ENCODE measurements at regions not wholly inside any gene's neighbourhood (a gene's known extent, or its start where the extent isn't known, plus 50 kb on each side); places are given as distances from the start of the nearest gene placed in this dataset.

DNA sequence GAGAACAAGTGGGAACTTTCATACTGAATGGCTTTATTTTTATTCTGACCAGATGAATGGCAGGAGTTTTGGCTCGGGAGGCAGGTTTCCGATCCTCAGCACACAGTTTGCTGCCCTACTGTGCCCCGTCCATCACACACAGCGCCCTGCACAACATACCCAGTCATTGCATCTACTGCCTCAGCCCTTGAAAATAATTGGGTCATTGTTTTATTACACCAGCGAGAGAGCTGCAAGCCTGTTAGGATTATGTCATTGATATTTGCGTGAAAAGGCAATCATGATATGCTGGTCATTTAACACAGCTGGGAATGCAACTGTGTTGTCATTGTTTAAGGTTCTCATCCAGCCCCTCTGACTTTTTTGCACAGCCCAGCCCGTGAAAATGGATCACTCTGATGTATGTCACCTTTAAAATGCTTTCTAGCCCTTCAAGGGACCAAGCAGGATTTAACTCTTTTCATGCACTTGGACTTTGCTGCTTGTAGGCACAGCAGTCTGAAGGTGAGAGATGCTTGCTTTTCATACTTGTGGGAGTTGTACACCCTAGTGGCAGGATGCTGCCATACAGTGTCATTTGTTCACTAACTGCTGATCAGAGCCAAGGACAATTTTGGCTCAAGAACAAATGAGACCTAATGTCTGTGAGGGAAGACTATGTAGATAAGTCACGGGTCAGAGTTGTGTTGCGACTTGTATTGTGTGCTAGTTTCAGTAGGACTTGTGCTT is 62.3 kb downstream of the RTL9 start:
- Histone ChIP-seq H3K9me2 (no peaks in the 10 kb centered on the region), H3K27me3 (ENCODE audit: insufficient read depth) (no peaks in the 10 kb centered on the region; the same call in 1 of the 2 replicates), H3K36me3 (replicated peaks in 1 of 2; ENCODE audit: control insufficient read depth in 1 of 2, insufficient read depth in 2 of 2, low read length in 1 of 2) (no peaks in the 10 kb centered on the region), H3K79me2 (ENCODE audit: insufficient read depth) (no peaks in the 10 kb centered on the region), H3K9me3 (no peaks in the 10 kb centered on the region), H3K4me3 (ENCODE audit: low read depth in 2 of 2, low read length in 1 of 2) (no peak overlapping the region), H4K20me1 (ENCODE audit: insufficient read depth) (no peaks in the 10 kb centered on the region), H3K9ac (no peak overlapping the region), H3K4me1 (ENCODE audit: control insufficient read depth in 1 of 2, insufficient read depth in 2 of 2, low read depth in 1 of 2, low read length in 1 of 2) (peaks cover 0 to 17% of the 10 kb centered on the region in 2 experiments; a peak in 2 of 4 replicates), H3K27ac (ENCODE audit: low read depth in 2 of 2, low read length in 1 of 2) (no peak overlapping the region), H3K4me2 (no peak overlapping the region), H3F3A (replicated peaks; ENCODE audit: insufficient read depth) (peaks cover under 1% of the 10 kb centered on the region), H2AFZ (ENCODE audit: low read depth) (no peak overlapping the region)
- CTCF ChIA-PET = interaction anchor here (1.1 to 14.6 kb wide), 8 partner anchors 9 to 530 kb away, joined by 3 to 315 read pairs (median 5); no protein-coding TSS in a partner anchor
- TF ChIP-seq RCOR1 (IDR thresholded peaks at IDR 0.05; ENCODE audit: low read length) = no peak
- peak; percentile 25; the same call in 1 of the 2 replicates for TF ChIP-seq RAD21 (IDR thresholded peaks at IDR 0.05; ENCODE audit: low read length)
- TF ChIP-seq, protein P1, sequence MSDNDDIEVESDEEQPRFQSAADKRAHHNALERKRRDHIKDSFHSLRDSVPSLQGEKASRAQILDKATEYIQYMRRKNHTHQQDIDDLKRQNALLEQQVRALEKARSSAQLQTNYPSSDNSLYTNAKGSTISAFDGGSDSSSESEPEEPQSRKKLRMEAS (IDR thresholded peaks at IDR 0.05; ENCODE audit: low read depth) = no peak
- TF ChIP-seq, protein P2, sequence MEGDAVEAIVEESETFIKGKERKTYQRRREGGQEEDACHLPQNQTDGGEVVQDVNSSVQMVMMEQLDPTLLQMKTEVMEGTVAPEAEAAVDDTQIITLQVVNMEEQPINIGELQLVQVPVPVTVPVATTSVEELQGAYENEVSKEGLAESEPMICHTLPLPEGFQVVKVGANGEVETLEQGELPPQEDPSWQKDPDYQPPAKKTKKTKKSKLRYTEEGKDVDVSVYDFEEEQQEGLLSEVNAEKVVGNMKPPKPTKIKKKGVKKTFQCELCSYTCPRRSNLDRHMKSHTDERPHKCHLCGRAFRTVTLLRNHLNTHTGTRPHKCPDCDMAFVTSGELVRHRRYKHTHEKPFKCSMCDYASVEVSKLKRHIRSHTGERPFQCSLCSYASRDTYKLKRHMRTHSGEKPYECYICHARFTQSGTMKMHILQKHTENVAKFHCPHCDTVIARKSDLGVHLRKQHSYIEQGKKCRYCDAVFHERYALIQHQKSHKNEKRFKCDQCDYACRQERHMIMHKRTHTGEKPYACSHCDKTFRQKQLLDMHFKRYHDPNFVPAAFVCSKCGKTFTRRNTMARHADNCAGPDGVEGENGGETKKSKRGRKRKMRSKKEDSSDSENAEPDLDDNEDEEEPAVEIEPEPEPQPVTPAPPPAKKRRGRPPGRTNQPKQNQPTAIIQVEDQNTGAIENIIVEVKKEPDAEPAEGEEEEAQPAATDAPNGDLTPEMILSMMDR (IDR thresholded peaks at IDR 0.05) = peak; percentile 38
- POLR2A ChIA-PET = no interaction called here
- DNase-seq = no peak
- WGBS (ENCODE audit: low lambda C conversion rate) = 41% methylated on average over 9 of the region's 9 CpGs

DNA sequence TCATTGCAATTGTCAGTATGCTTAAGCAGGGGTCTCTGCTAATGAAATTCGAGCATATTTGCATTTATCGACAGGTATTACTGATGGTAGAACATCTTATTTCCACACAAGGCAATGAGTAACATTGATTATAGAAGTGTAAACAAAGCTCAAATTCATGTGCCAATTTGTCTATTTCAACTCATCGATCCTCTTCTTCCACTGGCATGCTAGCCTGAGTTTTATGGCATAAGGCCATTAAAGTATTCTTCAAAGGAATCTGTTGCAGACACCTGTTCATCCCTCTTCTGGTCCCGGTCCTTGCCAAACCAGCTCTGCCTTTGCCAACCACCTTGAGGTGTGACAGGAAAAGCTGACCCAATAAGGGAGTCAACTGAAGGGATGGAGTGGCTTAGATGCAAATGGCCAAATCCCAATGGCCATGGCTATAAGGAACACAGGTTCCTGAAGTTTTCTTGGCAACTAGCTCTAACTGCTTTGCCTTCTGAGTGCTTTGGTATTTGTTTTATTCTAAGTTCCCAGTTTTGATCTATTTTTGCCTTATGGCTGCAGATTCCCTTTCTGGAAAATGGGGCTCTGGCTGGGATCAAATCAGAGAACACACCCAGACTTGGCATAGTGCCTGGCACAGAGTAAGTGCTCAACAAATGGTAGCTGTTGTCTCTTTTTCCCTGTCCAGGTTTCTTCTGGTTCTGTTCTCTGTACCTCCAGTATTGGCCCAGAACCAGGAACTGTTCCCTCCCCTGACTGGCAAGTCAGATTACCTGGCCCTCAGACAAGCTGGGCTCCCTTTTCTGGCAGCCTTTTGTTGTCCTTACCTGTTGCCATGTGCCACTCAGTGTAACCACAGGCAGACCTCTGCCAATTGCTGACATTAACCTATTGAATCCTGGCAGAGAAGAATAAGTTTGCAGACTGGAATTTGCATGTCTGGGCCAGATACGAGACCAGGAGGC is 63.1 kb downstream of the RTL9 start:
- Histone ChIP-seq H3F3A (replicated peaks; ENCODE audit: insufficient read depth) (no peaks in the 10 kb centered on the region), H3K27me3 (ENCODE audit: insufficient read depth) (peaks cover under 1% of the 10 kb centered on the region; the same call in 1 of the 2 replicates), H3K4me2 (no peak overlapping the region), H2AFZ (ENCODE audit: low read depth) (no peak overlapping the region), H3K9me2 (no peaks in the 10 kb centered on the region), H3K4me3 (ENCODE audit: low read depth in 2 of 2, low read length in 1 of 2) (no peak overlapping the region), H3K27ac (ENCODE audit: low read depth in 2 of 2, low read length in 1 of 2) (no peak overlapping the region), H3K9ac (no peak overlapping the region), H3K9me3 (no peaks in the 10 kb centered on the region), H3K79me2 (ENCODE audit: insufficient read depth) (no peaks in the 10 kb centered on the region), H4K20me1 (ENCODE audit: insufficient read depth) (no peaks in the 10 kb centered on the region), H3K4me1 (ENCODE audit: control insufficient read depth in 1 of 2, insufficient read depth in 2 of 2, low read depth in 1 of 2, low read length in 1 of 2) (peaks cover 0 to 14% of the 10 kb centered on the region in 2 experiments; a peak in 2 of 4 replicates), H3K36me3 (replicated peaks in 1 of 2; ENCODE audit: control insufficient read depth in 1 of 2, insufficient read depth in 2 of 2, low read length in 1 of 2) (no peaks in the 10 kb centered on the region)
- DNase-seq = no peak
- CTCF ChIA-PET = interaction anchor here (0.7 to 3.2 kb wide), 8 partner anchors 10 to 425 kb away, joined by 3 to 11 read pairs (median 4); no protein-coding TSS in a partner anchor
- 42% methylated on average over 5 of the region's 5 CpGs for WGBS (ENCODE audit: low lambda C conversion rate)
- TF ChIP-seq POLR2AphosphoS5 (IDR thresholded peaks at IDR 0.05; ENCODE audit: low read depth, low read length) (no peak), SIN3A (IDR thresholded peaks at IDR 0.05; ENCODE audit: borderline replicate concordance, low read depth, low read length) (no peak), GABPA (IDR thresholded peaks at IDR 0.05; ENCODE audit: low read depth) (no peak), GATA2 (CRISPR knock-in tag; IDR thresholded peaks at IDR 0.05) (no peak), RAD21 (IDR thresholded peaks at IDR 0.05; ENCODE audit: low read length) (no peak), TCF12 (IDR thresholded peaks at IDR 0.05) (no peak), ELF1 (IDR thresholded peaks at IDR 0.05) (no peak), CHD2 (IDR thresholded peaks at IDR 0.05; ENCODE audit: low read length, partially characterized antibody) (no peak), EP300 (IDR thresholded peaks at IDR 0.05; ENCODE audit: borderline replicate concordance in 1 of 2, low read depth in 1 of 2, low read length in 1 of 2) (no peak)
- TF ChIP-seq, protein P3, sequence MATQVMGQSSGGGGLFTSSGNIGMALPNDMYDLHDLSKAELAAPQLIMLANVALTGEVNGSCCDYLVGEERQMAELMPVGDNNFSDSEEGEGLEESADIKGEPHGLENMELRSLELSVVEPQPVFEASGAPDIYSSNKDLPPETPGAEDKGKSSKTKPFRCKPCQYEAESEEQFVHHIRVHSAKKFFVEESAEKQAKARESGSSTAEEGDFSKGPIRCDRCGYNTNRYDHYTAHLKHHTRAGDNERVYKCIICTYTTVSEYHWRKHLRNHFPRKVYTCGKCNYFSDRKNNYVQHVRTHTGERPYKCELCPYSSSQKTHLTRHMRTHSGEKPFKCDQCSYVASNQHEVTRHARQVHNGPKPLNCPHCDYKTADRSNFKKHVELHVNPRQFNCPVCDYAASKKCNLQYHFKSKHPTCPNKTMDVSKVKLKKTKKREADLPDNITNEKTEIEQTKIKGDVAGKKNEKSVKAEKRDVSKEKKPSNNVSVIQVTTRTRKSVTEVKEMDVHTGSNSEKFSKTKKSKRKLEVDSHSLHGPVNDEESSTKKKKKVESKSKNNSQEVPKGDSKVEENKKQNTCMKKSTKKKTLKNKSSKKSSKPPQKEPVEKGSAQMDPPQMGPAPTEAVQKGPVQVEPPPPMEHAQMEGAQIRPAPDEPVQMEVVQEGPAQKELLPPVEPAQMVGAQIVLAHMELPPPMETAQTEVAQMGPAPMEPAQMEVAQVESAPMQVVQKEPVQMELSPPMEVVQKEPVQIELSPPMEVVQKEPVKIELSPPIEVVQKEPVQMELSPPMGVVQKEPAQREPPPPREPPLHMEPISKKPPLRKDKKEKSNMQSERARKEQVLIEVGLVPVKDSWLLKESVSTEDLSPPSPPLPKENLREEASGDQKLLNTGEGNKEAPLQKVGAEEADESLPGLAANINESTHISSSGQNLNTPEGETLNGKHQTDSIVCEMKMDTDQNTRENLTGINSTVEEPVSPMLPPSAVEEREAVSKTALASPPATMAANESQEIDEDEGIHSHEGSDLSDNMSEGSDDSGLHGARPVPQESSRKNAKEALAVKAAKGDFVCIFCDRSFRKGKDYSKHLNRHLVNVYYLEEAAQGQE (IDR thresholded peaks at IDR 0.05; ENCODE audit: low read depth, low read length) = no peak
- POLR2A ChIA-PET = no interaction called here
